Pons (tissue), 1 donor: ENCODE measurements at regions not wholly inside any gene's neighbourhood (a gene's known extent, or its start where the extent isn't known, plus 50 kb on each side); places are given as distances from the start of the nearest gene placed in this dataset.
"Not testable (repeated sequence)": the region's sequence is repeated elsewhere in the genome, so short reads cannot be mapped to it uniquely, and the experiment has no call there.

ENCODE experiments used
- DNase-seq: peaks from one replicate; pipeline ENCODE4 v3.0.0-alpha.2; 2016; ENCODE audit warnings: low spot score

- DNase-seq: no peak
These were observed 84.7 kb downstream of the IRX5 start for GRCh38 chr16:55015181-55015913.

GRCh38 chr16:55016515-55016914 lies 85.8 kb downstream of the IRX5 start:
- no peak for DNase-seq

GRCh38 chr16:55017321-55017720 lies 86.7 kb downstream of the IRX5 start:
- no peak for DNase-seq

GRCh38 chr16:55018881-55019280 lies 88.2 kb downstream of the IRX5 start:
- DNase-seq: no peak

GRCh38 chr16:55019419-55020131 lies 88.9 kb downstream of the IRX5 start:
- no peak for DNase-seq

- no peak for DNase-seq
These were observed 91.2 kb downstream of the IRX5 start for GRCh38 chr16:55021595-55022475.

- not testable (repeated sequence) for DNase-seq
These were observed 96.6 kb downstream of the IRX5 start for GRCh38 chr16:55027260-55027659.

GRCh38 chr16:55029509-55029908 lies 98.8 kb downstream of the IRX5 start:
- DNase-seq: no peak

GRCh38 chr16:55030944-55031343 lies 100.3 kb downstream of the IRX5 start:
- no peak for DNase-seq

GRCh38 chr16:55031481-55031880 lies 100.8 kb downstream of the IRX5 start:
- no peak for DNase-seq

GRCh38 chr16:55033225-55034156 lies 102.8 kb downstream of the IRX5 start:
- no peak for DNase-seq

- DNase-seq: no peak
These were observed 104.4 kb downstream of the IRX5 start for GRCh38 chr16:55035029-55035428.

GRCh38 chr16:55035956-55036355 lies 105.3 kb downstream of the IRX5 start:
- no peak for DNase-seq

GRCh38 chr16:55036371-55036821 lies 105.7 kb downstream of the IRX5 start:
- DNase-seq: no peak

- no peak for DNase-seq
These were observed 106.4 kb downstream of the IRX5 start for GRCh38 chr16:55037046-55037445.

GRCh38 chr16:55037966-55038365 lies 107.3 kb downstream of the IRX5 start:
- DNase-seq: no peak

- DNase-seq: no peak
These were observed 108.4 kb downstream of the IRX5 start for GRCh38 chr16:55039042-55039441.

- no peak for DNase-seq
These were observed 108.8 kb downstream of the IRX5 start for GRCh38 chr16:55039511-55039910.

- DNase-seq: no peak
These were observed 109.3 kb downstream of the IRX5 start for GRCh38 chr16:55039931-55040330.

GRCh38 chr16:55040366-55041086 lies 109.9 kb downstream of the IRX5 start:
- DNase-seq: no peak
